ENCODE measurements at regions not wholly inside any gene's neighbourhood (a gene's known extent, or its start where the extent isn't known, plus 50 kb on each side); places are given as distances from the start of the nearest gene placed in this dataset.

- BruUV-seq (replicated peaks) = no TSS peak
- Histone ChIP-seq H3K9me3 (ENCODE audit: insufficient read depth, low read depth) (no peaks in the 10 kb centered on the region), H2AFZ (no peak overlapping the region), H3K79me2 (ENCODE audit: low read depth) (no peaks in the 10 kb centered on the region), H3K4me2 (no peak overlapping the region; the same call in 1 of the 2 replicates), H3K4me1 (replicated peaks; ENCODE audit: insufficient read depth) (no peaks in the 10 kb centered on the region), H3K27ac (no peak overlapping the region), H3K9me2 (ENCODE audit: insufficient read depth) (no peaks in the 10 kb centered on the region), H3K27me3 (ENCODE audit: insufficient read depth, low read depth) (no peaks in the 10 kb centered on the region), H3K4me3 (no peak overlapping the region), H3F3A (ENCODE audit: insufficient read depth, low read depth) (0 out of 2 replicates have a peak, but pooled peaks cover 4% of the 10 kb centered on the region), H4K20me1 (ENCODE audit: insufficient read depth) (no peaks in the 10 kb centered on the region), H3K36me3 (ENCODE audit: low read depth) (no peaks in the 10 kb centered on the region)
- intact Hi-C loops (cut with micrococcal nuclease; ENCODE audit: unreplicated experiment) = no loop called here
- TF ChIP-seq EZH2 (IDR thresholded peaks at IDR 0.05; ENCODE audit: low read depth) (no peak), CTCF (conservative IDR thresholded peaks at IDR 0.05) (no peak)
- DNase-seq = peak; percentile 37 to 51
- ChIA-PET CTCF (no interaction called here), POLR2A (ENCODE audit: unreplicated experiment) (interaction anchor here (0.8 kb wide), 1 partner anchor 107 kb away, joined by 19 read pairs; the partner anchor contains the start of genes STRADB and TRAK2)
These were observed 85.1 kb downstream of the TMEM237 start for GRCh38 chr2:201558232-201558631.

GRCh38 chr2:201551901-201552300 is 91.4 kb downstream of the TMEM237 start:
- intact Hi-C loops (cut with micrococcal nuclease; ENCODE audit: unreplicated experiment) = no loop called here
- DNase-seq = no peak

GRCh38 chr2:201546576-201546975 is 95.0 kb downstream of the STRADB start:
- no peak overlapping the region for H3K27ac ChIP-seq
- ChIA-PET POLR2A (ENCODE audit: unreplicated experiment) (no interaction called here), CTCF (interaction anchor here (0.7 kb wide), 1 partner anchor 54 kb away, joined by 3 read pairs; no protein-coding TSS in a partner anchor)
- no peak for DNase-seq
- no peak overlapping the region for H3K4me2 ChIP-seq
- H3F3A ChIP-seq (ENCODE audit: insufficient read depth, low read depth) = no peaks in the 10 kb centered on the region
- no peaks in the 10 kb centered on the region; the same call in 1 of the 2 replicates for H3K9me2 ChIP-seq (ENCODE audit: insufficient read depth)
- no peaks in the 10 kb centered on the region for H3K36me3 ChIP-seq (ENCODE audit: low read depth)
- TF ChIP-seq CTCF (conservative IDR thresholded peaks at IDR 0.05) (no peak), EZH2 (IDR thresholded peaks at IDR 0.05; ENCODE audit: low read depth) (no peak)
- no TSS peak for BruUV-seq (replicated peaks)
- H4K20me1 ChIP-seq (ENCODE audit: insufficient read depth) = no peaks in the 10 kb centered on the region
- intact Hi-C loops (cut with micrococcal nuclease; ENCODE audit: unreplicated experiment) = no loop called here
- no peak overlapping the region for H3K4me3 ChIP-seq
- no peak overlapping the region for H2AFZ ChIP-seq
- no peaks in the 10 kb centered on the region for H3K27me3 ChIP-seq (ENCODE audit: insufficient read depth, low read depth)
- H3K4me1 ChIP-seq (replicated peaks; ENCODE audit: insufficient read depth) = no peaks in the 10 kb centered on the region
- no peaks in the 10 kb centered on the region for H3K9me3 ChIP-seq (ENCODE audit: insufficient read depth, low read depth)
- H3K79me2 ChIP-seq (ENCODE audit: low read depth) = no peaks in the 10 kb centered on the region

More at GRCh38 chr2:201551901-201552300, 91.4 kb downstream of the TMEM237 start:
- TF ChIP-seq EZH2 (IDR thresholded peaks at IDR 0.05; ENCODE audit: low read depth) (no peak), CTCF (conservative IDR thresholded peaks at IDR 0.05) (no peak)
- Histone ChIP-seq H3K36me3 (ENCODE audit: low read depth) (no peaks in the 10 kb centered on the region), H2AFZ (no peak overlapping the region), H3K9me2 (ENCODE audit: insufficient read depth) (no peaks in the 10 kb centered on the region; the same call in 1 of the 2 replicates), H3K79me2 (ENCODE audit: low read depth) (no peaks in the 10 kb centered on the region), H3K4me3 (no peak overlapping the region), H3K4me1 (replicated peaks; ENCODE audit: insufficient read depth) (no peaks in the 10 kb centered on the region), H3K9me3 (ENCODE audit: insufficient read depth, low read depth) (no peaks in the 10 kb centered on the region), H3K27ac (no peak overlapping the region), H4K20me1 (ENCODE audit: insufficient read depth) (no peaks in the 10 kb centered on the region), H3F3A (ENCODE audit: insufficient read depth, low read depth) (no peaks in the 10 kb centered on the region), H3K4me2 (no peak overlapping the region), H3K27me3 (ENCODE audit: insufficient read depth, low read depth) (no peaks in the 10 kb centered on the region)
- CTCF ChIA-PET = no interaction called here
- no TSS peak for BruUV-seq (replicated peaks)
- POLR2A ChIA-PET (ENCODE audit: unreplicated experiment) = no interaction called here

Data from PC-9 (cell line).